GM19328 (cell line): ENCODE measurements at regions not wholly inside any gene's neighbourhood (a gene's known extent, or its start where the extent isn't known, plus 50 kb on each side); places are given as distances from the start of the nearest gene placed in this dataset.
A peak's percentile ranks its signal among the peaks of the same experiment; 100 is the strongest.

Experiments used
- ATAC-seq: cut with Tn5 transposase; IDR thresholded peaks from one replicate; pipeline ENCODE4 v1.9.1; 2021; ENCODE audit warnings: mild to moderate bottlenecking, moderate library complexity; ENCODE audit not compliant: unreplicated experiment

DNA sequence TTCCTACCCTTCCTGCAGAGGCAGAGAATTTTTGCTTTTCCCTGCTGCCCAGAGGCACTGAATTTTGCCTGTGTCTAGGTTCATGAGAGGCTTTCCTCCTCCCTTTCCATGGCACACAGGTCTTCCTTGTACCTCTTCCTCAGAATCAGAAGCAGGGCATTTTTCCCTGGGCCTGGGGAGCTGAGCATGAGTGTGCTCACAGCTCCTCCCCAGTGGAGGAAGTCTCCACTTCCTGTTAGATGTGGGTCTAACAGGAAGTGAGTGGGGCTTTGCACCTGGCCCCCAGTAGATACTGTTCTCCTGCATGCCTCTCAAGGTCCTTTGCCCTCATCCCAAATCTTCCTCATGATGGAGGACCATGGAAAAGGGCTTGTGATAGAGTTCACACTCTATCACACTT is 297.2 kb upstream of the FIGN start:
- ATAC-seq: no peak

DNA sequence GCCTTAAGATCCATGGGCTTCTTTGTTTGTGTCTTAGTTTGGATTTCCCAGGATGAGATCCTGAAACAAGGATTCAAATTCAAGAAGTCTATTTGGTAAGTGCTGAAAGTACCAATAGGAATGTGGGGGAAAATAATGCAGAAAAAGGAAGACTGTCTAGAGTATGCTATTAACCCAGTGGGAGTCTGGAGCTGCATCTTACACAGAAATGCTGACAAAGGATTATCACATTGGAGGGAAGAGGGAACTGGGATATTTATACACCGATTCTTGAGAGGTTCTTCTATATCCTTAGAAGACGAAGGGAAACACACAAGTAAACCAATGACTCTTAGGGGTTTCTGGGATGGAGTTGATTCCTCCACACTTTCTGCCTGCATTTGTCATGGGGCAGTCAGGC is 294.8 kb upstream of the FIGN start:
- ATAC-seq: no peak

DNA sequence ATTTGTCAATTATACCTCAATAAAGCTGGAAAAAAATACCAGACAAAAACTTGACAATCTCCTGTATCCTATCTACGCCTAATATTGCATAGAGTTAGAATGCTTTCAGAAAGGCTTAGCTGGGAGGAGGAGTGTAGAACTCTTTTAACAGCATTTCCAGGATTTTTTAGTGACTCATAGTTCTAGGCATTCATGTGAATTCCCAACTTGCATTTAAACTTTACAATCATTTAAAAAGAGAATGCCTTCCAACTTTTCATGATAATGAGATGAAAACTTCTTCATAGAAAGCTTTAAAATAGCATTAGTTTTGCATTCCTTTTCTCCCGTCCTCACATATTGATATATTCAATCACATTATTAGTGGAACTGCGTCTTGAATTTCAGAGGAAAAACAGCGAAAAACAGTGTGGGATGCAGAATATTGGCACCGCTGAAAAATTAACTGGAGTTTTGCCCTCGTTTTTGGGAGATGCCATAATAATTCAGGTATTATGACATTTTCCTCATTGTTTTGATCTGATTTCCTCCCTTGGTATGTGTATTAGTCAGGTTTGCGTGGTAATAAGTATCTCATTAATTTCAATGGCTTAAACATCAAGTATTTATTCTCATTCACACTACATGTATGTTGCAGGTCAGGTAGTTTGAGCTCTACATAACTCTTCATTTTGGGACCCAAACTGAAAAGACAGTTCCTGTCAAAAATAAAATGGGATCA is 293.2 kb upstream of the FIGN start:
- no peak for ATAC-seq

DNA sequence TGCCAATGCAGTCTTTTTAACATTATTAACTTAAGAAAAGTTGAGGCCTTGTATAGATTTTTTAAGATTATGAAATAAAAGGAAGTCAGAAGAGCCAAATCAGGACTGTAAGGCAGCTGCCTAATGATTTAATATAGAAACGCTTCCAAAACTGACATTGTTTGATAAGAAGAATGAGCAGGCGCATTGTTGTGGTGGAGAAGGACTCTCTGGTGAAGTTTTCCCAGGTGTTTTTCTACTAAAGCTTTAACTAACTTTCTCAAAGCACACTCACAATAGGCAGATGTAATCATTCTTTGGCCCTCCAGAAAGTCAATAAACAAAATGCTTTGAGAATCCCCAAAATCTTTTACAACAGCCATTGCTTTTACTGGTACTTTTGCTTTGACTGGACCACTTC is 288.6 kb upstream of the FIGN start:
- ATAC-seq: no peak

DNA sequence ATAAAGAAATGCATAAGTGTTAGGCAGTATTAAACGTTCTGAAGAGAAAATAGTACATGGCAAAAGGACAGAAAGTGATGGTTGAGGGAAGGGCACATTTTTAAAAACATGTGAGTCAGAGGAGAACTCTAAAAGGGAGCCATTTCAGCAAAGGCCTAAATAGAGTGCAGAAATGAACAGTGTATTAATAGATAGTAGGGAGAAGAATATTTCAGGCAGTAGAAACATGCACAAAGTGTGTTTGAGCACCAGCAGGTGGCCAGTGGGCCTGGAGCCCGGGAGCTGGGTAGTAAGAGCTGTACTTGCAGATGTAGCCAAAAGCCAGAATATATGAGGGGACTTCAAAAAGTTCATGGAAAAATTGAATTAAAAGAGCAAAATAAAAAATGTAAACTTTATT is 288.1 kb upstream of the FIGN start:
- ATAC-seq: no peak

DNA sequence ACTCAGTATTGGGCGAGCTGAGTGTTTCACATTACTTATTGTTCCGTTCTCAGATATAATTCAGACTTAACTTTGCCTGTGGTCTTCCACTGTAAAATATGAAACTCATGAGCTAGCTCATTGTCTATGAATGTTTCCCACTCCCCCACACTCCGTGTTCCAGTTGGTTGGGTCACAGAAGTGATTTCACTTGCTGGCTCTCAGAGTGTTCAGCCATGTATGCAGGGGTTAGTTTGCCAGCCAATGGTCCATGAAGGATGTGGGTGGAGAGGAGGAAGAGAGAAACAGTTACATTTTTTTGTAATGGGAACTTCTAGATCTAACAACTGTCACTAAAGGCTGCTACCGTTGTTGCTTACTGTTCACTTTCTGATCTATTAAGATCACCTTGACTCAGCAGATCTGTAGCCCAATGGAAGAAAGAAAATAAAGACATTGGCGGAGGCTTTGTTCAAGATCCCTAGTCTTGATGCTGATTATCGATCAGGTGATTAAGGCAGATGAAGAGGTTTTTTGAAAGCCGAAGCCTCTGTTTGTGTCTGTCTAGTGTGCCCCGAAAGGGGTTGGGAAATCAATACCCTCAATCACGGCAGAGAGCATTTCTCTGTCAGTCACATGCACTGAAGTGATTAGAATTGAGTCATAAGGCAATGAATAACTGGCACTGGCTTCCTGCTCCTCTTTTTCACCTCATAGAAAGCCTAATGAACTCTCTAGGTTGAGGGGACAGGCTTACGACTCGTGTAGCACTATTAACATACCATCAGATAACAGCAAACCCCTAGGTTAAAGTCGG is 279.7 kb upstream of the FIGN start:
- peak; percentile 98 for ATAC-seq

DNA sequence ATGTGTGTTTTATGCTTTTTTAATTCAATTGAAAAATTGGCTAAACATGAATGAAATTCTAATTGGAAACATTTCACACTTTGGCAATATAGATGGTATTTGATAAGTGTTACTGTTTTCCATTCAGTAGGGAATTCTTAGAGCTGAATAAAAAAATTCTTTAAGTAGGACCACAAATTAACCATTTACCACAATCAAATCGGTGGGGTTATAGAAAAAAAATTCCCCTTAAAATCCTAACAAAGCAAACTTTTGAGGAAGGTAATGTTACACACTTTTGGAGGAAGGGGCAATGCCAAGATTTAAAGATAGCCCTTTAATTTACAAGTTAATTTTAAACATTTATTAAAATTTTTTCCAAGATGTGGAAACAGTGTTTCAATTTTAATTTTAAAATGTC is 279.0 kb upstream of the FIGN start:
- no peak for ATAC-seq

DNA sequence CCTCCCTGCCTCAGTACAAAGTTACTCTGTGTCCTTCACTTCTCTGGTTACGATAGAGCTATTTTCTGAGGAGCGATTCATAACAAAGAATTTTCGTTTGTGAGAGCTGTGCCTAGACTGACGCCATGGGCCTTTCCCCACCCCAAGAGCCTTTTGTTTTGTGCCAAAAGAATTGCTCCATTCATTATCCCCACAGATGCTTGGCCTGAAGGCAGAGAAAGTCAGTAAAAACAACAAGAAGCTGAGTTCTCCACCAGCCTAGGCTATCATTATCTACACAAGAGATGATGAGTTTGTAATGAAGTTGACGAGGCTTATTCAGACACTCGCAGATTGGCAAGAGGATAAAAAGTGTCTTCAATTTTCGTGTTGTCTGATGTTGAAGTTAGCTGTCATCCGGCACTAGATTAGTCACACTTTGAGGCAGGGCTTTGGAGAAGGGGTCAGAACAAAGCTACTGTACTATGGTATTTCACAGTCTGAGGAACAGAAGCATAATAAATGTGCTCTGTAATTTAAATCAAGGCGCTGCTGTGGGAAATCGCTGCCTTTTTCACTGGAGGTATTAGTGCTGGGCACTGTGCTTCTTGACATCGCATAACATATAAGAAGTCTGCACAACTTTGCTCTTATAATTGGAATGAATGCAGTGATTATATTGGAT is 278.4 kb upstream of the FIGN start:
- no peak for ATAC-seq

DNA sequence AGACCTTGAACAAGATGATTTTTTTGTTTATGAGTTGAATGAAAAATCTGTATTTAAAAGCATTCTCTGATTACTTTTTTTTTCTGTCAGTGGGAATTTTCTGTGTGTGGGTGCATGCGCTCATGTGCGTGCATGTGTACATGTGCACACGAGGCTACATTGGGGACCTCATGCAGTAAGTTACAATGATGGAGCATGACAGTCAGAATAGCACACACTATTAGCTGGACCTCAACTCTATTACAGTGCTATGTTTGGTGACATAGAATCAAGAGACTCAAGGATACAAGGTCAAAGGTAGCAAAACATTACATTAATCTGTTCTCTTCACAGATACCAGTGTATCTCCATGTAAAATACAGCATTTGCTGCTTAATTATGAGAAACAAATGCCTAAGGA is 276.8 kb upstream of the FIGN start:
- ATAC-seq: no peak

DNA sequence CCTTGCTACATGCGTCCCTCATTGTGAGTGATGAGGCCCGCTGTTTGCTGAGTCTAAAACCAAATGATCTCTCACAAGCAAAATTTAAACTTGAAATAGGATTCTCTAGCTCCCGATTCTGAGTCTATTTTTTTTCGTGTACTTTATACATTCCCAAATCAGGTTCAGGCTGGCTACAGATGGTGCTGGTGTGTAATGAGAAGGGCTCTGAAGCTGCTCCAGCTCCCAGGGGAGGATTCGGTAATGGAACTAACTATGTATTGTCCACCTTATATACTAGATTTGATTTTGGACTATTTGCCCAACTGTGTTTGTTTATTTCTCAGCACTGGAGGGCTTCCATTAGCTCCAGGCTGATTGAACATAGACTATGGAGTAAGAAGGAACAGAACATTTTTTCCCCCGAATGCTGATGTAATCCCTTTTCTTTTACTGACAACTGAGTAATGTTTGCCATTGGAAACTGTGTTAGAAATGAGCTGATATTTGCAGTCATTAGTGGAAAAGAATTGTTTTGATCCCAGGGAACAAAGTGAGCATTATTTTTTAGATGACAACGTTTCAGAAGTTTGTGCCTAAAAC is 274.0 kb upstream of the FIGN start:
- no peak for ATAC-seq

DNA sequence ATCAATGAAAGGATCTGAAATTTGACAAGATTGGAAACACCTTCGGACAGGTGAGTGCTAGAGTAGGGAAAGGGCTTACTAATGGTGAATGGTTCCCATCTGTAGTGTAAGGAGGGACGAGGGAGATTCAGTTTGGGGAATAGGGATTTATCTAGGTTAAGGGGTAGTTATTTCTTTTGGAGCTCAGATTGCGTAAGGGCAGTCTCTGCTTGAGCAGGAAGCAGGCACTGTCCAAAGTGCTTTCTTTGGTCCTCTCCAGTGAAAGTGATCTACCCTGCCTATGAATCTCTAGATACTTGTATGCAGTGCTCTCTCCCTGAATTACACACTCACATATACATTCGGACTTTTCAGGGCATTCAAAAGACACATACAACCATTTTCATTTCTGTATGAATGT is 272.9 kb upstream of the FIGN start:
- ATAC-seq: no peak

DNA sequence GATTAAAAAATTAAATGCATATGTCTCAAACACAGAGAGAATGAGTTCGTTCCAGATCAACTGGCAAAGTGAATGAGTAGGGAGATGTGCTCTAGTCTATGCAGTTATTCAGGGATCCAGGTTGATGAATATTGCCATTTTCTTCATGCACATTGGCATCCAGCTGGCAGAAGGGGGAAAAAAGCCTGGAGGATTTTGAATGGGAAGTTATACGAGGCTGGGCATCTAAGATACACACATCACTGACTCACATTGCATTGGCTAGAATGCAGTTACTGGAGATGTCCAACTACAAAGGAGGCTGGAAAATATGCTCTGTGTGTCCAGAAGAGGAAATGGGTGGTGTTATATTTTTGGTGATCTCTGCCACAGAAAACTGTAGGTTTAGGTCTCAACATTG is 270.9 kb upstream of the FIGN start:
- no peak for ATAC-seq

DNA sequence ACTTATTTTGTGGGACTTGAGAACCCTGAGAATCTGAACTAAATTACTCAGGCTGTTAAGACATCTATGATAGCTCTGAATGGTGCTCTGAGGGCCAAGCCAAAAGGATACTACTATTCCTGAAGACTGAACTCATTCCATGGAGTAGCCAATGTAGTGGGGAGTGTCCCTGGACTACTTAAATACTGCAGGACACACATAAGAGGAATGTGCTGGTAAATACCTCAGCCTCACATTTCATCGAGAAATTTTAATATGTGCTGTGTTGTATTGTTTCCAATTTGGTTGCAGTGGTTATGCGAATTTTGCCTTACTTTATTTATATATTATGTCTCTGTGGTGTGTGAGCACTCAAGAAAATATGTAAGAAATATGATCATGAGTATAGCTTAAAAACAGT is 264.4 kb upstream of the FIGN start:
- no peak for ATAC-seq

DNA sequence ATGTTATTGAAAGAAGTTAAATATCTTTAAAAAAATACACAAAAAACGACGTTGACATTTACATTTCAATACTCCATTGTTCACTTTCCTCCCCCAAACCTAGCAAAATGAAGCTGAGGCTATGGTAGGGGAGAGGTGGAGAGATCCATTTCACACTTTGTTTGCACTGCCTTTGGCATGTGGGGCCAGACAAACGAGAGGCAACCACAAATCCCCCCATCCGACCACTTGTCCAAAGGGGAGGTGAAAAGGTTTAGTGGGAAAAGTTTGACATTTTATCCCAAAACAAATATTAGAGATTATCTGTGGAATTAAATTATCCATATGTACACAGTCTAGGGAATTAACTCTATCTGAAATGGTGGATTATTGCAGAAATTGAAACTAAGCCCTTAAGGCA is 261.7 kb upstream of the FIGN start:
- no peak for ATAC-seq

DNA sequence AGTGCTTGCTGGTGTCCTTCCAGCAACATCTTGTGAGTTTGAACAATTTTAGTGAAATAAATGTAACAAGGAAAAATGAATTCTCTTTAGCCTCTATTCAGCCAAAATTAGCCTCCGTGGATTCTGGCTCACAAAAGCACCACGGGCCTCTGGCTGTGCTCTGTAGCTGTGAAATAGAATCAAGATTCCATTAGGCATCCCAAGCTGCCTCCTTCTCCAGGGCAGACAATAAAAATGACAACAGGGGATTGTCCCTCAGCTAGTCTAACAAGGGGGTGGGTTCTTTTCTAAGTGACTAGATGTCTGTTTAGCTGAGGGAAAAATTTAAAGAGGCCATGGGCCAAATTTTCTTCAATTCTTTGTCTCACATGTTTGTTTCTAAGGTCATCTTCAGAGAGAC is 254.7 kb upstream of the FIGN start:
- ATAC-seq: no peak

DNA sequence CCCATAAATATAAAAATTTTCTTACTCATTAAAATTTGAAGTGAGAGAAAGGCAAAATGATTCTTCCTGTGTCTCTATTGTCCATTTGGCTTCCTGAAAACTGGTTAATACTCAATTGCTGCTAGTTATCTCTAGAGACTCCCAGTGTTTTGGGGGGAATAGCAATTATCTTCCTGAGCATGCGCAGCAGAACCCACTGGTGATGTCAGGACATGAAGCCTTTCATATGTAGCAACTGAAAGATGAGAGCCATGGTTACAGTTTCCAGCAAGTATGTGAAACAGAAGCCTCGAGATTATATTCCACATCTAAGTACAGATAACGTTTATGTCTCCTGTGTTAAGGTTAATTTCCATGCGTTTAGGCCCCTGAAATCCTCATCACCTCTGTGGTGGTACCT is 254.3 kb upstream of the FIGN start:
- no peak for ATAC-seq

DNA sequence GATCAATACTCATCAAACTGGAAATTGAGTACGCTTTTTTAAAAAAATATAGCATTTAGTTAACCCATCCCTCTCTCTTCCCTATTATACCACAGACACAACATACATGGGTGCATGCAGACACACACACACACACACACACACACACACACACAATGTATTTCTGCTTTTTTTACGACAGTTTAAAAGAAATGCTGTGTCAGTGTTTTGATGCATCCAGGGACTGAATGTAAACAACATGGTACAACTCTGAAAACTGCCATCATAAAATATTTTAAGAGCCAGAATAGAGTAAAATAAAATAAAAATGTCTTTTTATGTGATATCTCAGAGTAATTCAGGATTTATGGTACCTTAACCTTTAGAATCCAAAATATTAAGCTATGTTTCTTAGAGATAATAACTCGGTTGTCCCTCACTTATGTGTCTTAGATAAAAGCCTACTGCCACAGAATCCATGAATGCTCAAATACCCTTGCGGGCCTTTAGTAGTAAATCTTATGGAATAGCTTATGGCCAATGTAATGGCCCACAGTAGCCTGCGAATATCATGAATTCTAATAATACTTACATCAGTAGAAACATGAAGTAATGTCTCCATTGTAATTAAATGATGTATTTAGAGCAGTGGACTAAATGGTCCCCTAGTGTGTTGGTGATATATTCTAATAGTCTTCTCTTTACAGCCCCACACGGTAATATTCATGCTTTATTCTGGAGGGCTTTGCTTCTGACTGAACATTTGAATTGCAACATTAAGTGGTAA is 251.6 kb upstream of the FIGN start:
- no peak for ATAC-seq

DNA sequence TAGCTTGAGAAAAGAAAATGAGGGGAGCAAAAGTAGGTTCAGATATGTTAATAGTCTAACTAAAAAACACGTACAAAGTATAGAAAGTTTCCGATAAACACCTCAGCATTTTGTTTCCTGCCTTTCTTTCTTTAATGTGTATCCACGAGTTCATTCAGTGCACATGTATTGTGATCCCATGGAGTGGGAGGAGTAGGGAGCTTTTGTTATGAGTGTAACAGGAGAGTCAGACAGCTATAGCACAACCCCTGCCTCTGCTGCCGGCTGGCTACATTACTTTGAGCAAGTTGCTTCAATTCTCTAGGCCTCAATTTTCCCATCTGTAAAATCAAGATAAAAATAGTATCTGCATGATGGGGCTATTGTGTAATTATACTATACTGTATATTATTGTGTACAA is 249.2 kb upstream of the FIGN start:
- no peak for ATAC-seq

DNA sequence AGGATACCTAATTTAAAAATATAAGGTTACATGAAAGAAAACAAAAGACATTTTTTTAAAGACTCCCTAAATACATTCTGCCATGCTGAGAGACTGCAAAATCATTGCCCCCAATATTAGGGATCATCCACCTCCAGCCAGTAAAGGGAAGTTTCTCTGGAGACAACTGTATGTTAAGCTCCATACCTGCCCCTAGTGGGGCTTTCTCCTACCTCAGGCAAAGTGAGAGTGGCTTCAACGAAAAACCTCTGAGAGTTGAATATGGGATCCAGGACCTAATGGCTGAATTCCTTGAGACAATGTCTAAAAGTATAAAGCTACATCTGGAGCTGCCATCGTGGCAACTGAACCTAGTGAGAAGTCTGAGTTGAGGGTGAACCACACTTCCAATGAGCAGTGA is 248.1 kb upstream of the FIGN start:
- ATAC-seq: no peak

DNA sequence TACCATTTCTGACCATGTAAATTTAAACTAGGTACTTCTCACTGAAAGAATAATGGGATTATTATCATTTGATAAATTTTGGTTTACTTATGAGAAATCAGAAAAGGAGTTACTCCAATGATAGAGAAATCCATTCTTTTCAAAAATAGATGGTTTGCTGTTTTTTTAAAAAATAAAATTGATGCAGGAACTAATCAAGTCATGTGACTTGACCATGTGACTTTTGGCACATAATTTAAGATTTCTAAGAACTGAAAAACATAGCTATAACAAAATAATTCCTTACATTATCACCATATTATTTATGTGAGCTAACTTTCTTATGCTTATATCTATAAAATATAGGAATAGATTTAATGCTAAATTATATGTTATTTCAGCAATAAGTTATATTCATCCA is 247.1 kb upstream of the FIGN start:
- no peak for ATAC-seq

DNA sequence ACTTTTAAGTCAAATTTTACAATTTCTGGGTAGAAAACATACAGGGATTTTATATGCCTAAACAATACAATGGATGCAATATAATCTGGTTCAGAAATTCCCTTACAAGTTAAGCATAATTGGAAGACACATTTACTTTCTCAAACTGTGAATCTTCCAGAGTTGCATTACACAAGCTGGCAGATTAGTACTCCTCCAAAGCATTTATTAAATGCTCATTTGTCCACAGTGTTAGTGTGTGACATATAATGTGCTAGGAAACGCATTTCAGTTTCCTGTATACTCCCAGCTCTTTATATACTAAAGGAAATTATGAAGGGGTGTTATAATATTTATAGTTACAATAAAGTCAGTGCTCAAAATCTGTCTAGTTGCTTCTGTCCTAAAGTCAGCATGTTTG is 239.0 kb upstream of the FIGN start:
- ATAC-seq: no peak
